GM13977 (cell line): ENCODE measurements at regions not wholly inside any gene's neighbourhood (a gene's known extent, or its start where the extent isn't known, plus 50 kb on each side); places are given as distances from the start of the nearest gene placed in this dataset.

Source experiments
- DNase-seq: peaks from one replicate; pipeline ENCODE4 v3.0.0; 2012; ENCODE audit warnings: low spot score
- CTCF ChIP-seq: IDR thresholded peaks from 2 replicates; pipeline ENCODE4 v1.5.1; 2012; ENCODE audit warnings: mild to moderate bottlenecking, control low read depth; ENCODE audit not compliant: insufficient read depth; ENCODE audit errors: extremely low read depth, missing control alignments
- in situ Hi-C: fragments of 300-500 bp; cut with MboI; formaldehyde crosslinking; loops from one replicate; pipeline ENCODE4 v1.12.0; 2022; ENCODE audit warnings: low sequenced_read_pairs, low pct_unique_long_range_greater_than_20kb, mixed read lengths, inconsistent platforms; ENCODE audit not compliant: unreplicated experiment

GRCh38 chr2:160909781-160910242 lies 250.4 kb upstream of the TANK start:
- in situ Hi-C loops, result no loop called here
- no peak for TF ChIP-seq CTCF
- no peak for DNase-seq

GRCh38 chr2:160910681-160911080 lies 249.5 kb upstream of the TANK start:
- in situ Hi-C loops, result no loop called here
- TF ChIP-seq CTCF, result no peak
- DNase-seq, result no peak

- no peak for TF ChIP-seq CTCF
- in situ Hi-C loops, result no loop called here
- no peak for DNase-seq
These were observed 249.0 kb upstream of the TANK start for GRCh38 chr2:160911258-160911657.

- in situ Hi-C loops, result no loop called here
- no peak for DNase-seq
- TF ChIP-seq CTCF, result no peak
These were observed 248.0 kb upstream of the TANK start for GRCh38 chr2:160912276-160912675.

GRCh38 chr2:160913323-160913722 lies 246.9 kb upstream of the TANK start:
- in situ Hi-C loops, result no loop called here
- no peak for TF ChIP-seq CTCF
- no peak for DNase-seq

- in situ Hi-C loops, result no loop called here
These were observed 246.0 kb upstream of the TANK start for GRCh38 chr2:160914217-160914616.

More at GRCh38 chr2:160914217-160914616, 246.0 kb upstream of the TANK start:
- DNase-seq, result no peak
- TF ChIP-seq CTCF, result no peak
